Mucosa of descending colon (tissue), 3 donors: ENCODE measurements at regions not wholly inside any gene's neighbourhood (a gene's known extent, or its start where the extent isn't known, plus 50 kb on each side); places are given as distances from the start of the nearest gene placed in this dataset.

ENCODE experiments used
- ATAC-seq: fragments of 200-7000 bp; cut with Tn5 transposase; one replicate; pipeline ENCODE4 v1.9.1; 2020; ENCODE audit warnings: mild to moderate bottlenecking, moderate library complexity
- DNase-seq, 3 donors: peaks; one replicate each; pipeline ENCODE4 v3.0.0-alpha.2; 2020
- H3K36me3 ChIP-seq: fragments of 200-600 bp; one replicate; pipeline ENCODE4 v1.8.0; 2021; ENCODE audit warnings: low read depth, mild to moderate bottlenecking
- H3K4me1 ChIP-seq: fragments of 200-600 bp; one replicate; pipeline ENCODE4 v1.8.0; 2021; ENCODE audit warnings: low read depth, mild to moderate bottlenecking
- H3K4me3 ChIP-seq: fragments of 200-600 bp; one replicate; pipeline ENCODE4 v1.8.0; 2021; ENCODE audit warnings: mild to moderate bottlenecking
- H3K9me3 ChIP-seq: fragments of 200-600 bp; one replicate; pipeline ENCODE4 v1.8.0; 2021; ENCODE audit warnings: mild to moderate bottlenecking
- CTCF ChIP-seq: fragments of 200-600 bp; IDR thresholded peaks from one replicate; pipeline ENCODE4 v1.8.0; 2022; ENCODE audit warnings: antibody characterized with exemption, mild to moderate bottlenecking
- intact Hi-C, 2 donors: fragments of 100-400 bp; cut with DNase I in 1 of 2; cut with micrococcal nuclease in 1 of 2; formaldehyde crosslinking; loops; one replicate each; pipeline versions ENCODE4 v1.11.0 to v1.11.1; 2022; cut with DNase I, micrococcal nuclease
- donor health status: DM: no; HTN: no; CAD: no; lungs with moderate emphysema.
- donor health status: DM: no; HTN: no; CAD: no.
- donor health status: DM: no; HTN: yes; CAD: no.

DNA sequence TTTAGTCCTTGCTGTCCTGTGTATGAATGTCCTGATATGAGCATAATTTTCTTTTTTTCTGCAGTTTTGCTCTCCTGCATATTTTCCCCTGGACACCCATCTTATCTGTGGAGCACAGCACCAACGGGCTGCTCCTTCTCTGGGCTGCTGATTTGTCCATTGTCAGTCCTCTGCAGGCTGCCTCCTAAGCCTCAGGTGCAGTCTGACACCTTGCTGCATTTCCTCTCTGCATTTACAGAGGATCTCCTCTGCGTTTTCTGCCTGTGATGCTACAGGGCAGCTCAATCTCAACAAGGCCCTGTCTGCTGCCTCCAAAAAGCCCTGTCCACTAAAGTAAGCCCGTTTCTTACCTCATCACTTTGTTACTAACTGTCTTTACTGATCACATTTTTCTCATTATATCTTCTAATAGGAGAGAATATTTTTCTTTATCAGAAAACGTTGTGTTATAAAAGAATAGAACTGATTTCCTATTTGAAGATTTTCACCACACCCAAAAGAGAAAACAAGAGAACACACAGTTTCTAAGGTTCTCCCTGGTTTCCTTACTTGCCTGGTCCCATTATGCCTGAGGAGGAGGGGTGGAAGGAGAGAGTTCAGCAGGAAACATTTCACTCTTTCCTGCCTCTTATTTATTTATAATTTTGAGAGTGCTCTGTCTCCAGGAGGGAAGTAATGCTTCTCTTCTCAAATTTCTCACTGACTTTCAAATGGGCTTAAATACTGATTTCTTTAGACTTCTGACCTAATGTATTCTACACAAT, 65.6 kb upstream of the TDRD3 start:
- no peak for DNase-seq
- Histone ChIP-seq H3K9me3 (no peaks in the 10 kb centered on the region), H3K4me1 (peaks cover 5% of the 10 kb centered on the region), H3K4me3 (no peak overlapping the region), H3K36me3 (no peaks in the 10 kb centered on the region)
- no peak for TF ChIP-seq CTCF
- peak; percentile 61 for ATAC-seq
- intact Hi-C loops = no loop called here

DNA sequence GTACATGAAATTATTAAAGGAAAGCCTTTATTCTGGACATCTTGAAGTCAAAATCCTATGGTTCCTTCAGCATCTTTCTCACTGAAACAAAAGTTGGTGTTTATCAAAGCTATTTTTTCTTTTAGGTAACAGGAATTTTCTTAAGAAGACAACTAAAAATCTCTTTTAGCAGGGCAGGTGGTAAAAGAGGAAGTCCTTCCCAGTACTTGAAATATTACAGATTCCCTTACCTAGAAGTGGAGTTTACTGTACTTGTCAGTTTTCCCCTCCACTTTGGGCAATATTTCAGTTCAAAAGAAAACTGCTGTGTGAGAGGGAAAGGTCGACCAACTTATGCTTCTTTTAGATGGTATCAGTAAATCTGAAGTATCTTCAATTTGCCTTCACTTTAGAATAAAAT, 64.3 kb upstream of the TDRD3 start:
- ATAC-seq (no peak), DNase-seq (no peak)
- H3K4me3 ChIP-seq = no peak overlapping the region
- H3K36me3 ChIP-seq = no peaks in the 10 kb centered on the region
- TF ChIP-seq CTCF = no peak
- no peaks in the 10 kb centered on the region for H3K9me3 ChIP-seq
- H3K4me1 ChIP-seq = peaks cover 5% of the 10 kb centered on the region
- intact Hi-C loops = no loop called here

DNA sequence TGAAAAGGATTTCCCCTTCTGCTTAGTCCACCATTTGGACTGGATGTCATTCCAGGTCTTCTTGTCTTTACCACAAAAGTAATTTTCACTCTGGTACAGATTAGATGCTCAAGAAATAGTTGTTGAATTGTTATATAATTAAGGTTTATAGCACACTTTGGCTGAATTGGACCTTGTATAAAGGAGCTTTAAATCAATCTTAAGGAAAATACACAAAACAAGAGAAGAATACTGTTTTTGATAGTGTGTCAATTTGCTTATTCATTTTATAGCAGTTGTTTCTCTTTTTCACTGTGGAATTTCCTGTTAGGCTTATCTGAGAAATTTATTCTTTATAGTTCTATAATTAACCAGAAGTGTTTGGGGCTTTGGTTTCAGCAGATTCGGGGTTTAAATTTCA, 62.7 kb upstream of the TDRD3 start:
- no peak for TF ChIP-seq CTCF
- Histone ChIP-seq H3K9me3 (no peaks in the 10 kb centered on the region), H3K4me1 (no peaks in the 10 kb centered on the region), H3K4me3 (no peak overlapping the region), H3K36me3 (no peaks in the 10 kb centered on the region)
- DNase-seq = no peak
- no peak for ATAC-seq
- intact Hi-C loops = no loop called here

DNA sequence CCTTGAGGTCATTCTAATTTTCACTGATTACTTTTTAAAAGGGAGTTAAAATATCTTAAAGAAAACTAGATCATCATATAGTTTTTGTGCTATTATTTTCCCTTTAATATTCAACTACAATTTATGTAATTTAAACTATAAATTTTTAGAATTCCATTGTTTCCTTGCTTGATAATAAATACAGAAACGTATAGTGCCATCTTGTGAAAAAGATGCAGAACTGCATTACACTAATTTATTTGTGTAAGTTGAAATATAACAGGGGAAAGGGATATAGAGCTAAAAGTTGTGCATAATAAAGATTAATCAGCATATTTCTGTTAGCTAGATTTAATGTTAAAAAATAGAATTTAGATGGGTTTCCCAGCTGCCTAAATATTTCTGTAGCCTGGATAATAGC, 61.5 kb upstream of the TDRD3 start:
- Histone ChIP-seq H3K9me3 (no peaks in the 10 kb centered on the region), H3K4me3 (no peak overlapping the region), H3K36me3 (no peaks in the 10 kb centered on the region), H3K4me1 (no peaks in the 10 kb centered on the region)
- TF ChIP-seq CTCF = no peak
- intact Hi-C loops = no loop called here
- no peak for ATAC-seq
- DNase-seq = no peak

- ATAC-seq (no peak), DNase-seq (no peak)
- no peak for TF ChIP-seq CTCF
- Histone ChIP-seq H3K36me3 (no peaks in the 10 kb centered on the region), H3K9me3 (no peaks in the 10 kb centered on the region), H3K4me1 (no peaks in the 10 kb centered on the region), H3K4me3 (no peak overlapping the region)
- intact Hi-C loops = no loop called here
Measured at GRCh38 chr13:60338754-60339153, 58.3 kb upstream of the TDRD3 start.

- no peak for TF ChIP-seq CTCF
- intact Hi-C loops = no loop called here
- ATAC-seq (no peak), DNase-seq (no peak)
- Histone ChIP-seq H3K4me1 (no peaks in the 10 kb centered on the region), H3K4me3 (no peak overlapping the region), H3K36me3 (no peaks in the 10 kb centered on the region), H3K9me3 (no peaks in the 10 kb centered on the region)
Measured at GRCh38 chr13:60343978-60344377, 53.0 kb upstream of the TDRD3 start.
